ENCODE measurements at regions not wholly inside any gene's neighbourhood (a gene's known extent, or its start where the extent isn't known, plus 50 kb on each side); places are given as distances from the start of the nearest gene placed in this dataset.

DNA sequence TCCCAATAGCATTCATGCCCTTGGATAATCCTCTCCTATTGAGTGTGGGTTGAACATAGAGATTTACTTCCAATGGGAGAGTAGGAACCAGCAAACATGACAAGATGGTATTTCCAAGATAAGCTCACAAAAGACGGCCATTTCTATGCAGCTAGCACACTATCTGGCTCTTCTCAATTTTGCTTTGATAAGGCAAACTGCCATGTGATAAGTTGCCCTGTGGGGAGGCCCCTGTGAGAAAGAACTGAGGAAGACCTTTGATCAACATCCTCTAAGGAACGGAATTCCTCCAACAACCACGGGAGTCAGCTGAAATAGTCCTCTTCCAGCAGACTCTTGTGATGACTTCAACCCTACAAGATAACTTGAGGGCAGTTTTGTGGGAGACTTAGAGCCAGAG, 211.9 kb upstream of the TRPM3 start:
- intact Hi-C loops (cut with DNase I; ENCODE audit: low total_unique reads), result no loop called here
- Histone ChIP-seq H3K4me3 (no peak overlapping the region), H3K4me1 (no peaks in the 10 kb centered on the region), H3K9me3 (peaks cover 0 to 12% (median 4%) of the 10 kb centered on the region in 8 donors), H3K27ac (no peak overlapping the region), H3K36me3 (no peaks in the 10 kb centered on the region), H3K27me3 (replicated peaks in 1 of 7) (peaks cover 0 to 5% (median 0%) of the 10 kb centered on the region in 7 donors)
- DNase-seq, result no peak
- TF ChIP-seq, protein P1, sequence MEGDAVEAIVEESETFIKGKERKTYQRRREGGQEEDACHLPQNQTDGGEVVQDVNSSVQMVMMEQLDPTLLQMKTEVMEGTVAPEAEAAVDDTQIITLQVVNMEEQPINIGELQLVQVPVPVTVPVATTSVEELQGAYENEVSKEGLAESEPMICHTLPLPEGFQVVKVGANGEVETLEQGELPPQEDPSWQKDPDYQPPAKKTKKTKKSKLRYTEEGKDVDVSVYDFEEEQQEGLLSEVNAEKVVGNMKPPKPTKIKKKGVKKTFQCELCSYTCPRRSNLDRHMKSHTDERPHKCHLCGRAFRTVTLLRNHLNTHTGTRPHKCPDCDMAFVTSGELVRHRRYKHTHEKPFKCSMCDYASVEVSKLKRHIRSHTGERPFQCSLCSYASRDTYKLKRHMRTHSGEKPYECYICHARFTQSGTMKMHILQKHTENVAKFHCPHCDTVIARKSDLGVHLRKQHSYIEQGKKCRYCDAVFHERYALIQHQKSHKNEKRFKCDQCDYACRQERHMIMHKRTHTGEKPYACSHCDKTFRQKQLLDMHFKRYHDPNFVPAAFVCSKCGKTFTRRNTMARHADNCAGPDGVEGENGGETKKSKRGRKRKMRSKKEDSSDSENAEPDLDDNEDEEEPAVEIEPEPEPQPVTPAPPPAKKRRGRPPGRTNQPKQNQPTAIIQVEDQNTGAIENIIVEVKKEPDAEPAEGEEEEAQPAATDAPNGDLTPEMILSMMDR (IDR thresholded peaks at IDR 0.05 in 8 of 11, conservative IDR thresholded peaks at IDR 0.05 in 3 of 11), result no peak
- 67 to 71% (median 70%) methylated on average over 3 of the region's 3 CpGs for WGBS, 5 donors

DNA sequence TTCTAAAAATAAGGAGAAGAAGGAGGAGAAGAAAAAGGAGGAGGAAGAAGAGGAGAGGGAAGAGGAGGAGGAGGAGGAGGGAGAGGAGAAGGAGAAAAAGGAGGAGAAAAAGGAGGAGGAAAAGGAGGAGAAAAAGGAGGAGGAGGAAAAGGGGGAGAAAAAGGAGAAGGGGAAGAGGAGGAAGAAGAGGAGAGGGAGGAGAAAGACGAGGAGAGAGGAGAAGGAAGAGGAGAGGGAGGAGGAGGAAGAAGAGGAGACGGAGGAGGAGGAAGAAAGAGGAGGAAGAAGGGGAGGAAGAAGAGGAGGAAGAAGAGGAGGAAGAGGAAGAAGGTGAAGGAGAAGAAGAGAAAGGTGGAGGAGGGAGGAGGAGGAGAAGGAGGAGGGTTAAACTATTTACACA, 210.2 kb upstream of the TRPM3 start:
- Histone ChIP-seq H3K36me3 (no peaks in the 10 kb centered on the region), H3K27me3 (replicated peaks in 1 of 7) (peaks cover 0 to 5% (median 0%) of the 10 kb centered on the region in 7 donors), H3K27ac (no peak overlapping the region), H3K9me3 (peaks cover 0 to under 1% (median 0%) of the 10 kb centered on the region in 8 donors), H3K4me1 (no peaks in the 10 kb centered on the region), H3K4me3 (no peak overlapping the region)
- WGBS, 5 donors, result 53 to 83% (median 58%) methylated on average over 2 of the region's 2 CpGs
- DNase-seq, result no peak
- intact Hi-C loops (cut with DNase I; ENCODE audit: low total_unique reads), result no loop called here
- TF ChIP-seq POLR2A (IDR thresholded peaks at IDR 0.05) (no peak), POLR2AphosphoS5 (IDR thresholded peaks at IDR 0.05) (no peak)
- TF ChIP-seq, protein P1 (IDR thresholded peaks at IDR 0.05 in 8 of 11, conservative IDR thresholded peaks at IDR 0.05 in 3 of 11), result no peak

DNA sequence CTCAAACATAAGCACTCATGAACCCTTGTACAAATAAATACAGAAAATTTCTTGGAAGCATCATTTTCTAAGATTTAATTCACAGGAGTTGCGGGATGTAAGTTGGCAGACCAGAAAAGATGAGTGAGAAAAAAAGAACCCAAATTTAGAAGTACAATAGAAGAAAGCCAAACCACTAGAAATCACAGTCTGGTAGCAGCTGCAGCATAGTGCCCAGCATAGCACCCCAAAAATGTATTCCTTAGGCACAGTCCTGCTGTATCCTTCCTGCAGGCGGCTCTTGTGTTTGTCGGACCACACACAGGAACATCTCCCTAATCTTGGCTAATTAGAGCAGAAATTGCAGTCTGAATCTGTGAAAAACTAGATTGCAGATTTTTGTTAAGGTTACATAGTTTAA, 208.5 kb upstream of the TRPM3 start:
- 82 to 93% (median 86%) methylated on average over 3 of the region's 3 CpGs for WGBS, 5 donors
- Histone ChIP-seq H3K27ac (no peak overlapping the region), H3K4me3 (no peak overlapping the region), H3K36me3 (no peaks in the 10 kb centered on the region), H3K9me3 (no peaks in the 10 kb centered on the region), H3K27me3 (replicated peaks in 1 of 7) (peaks cover 0 to 5% (median 0%) of the 10 kb centered on the region in 7 donors), H3K4me1 (no peaks in the 10 kb centered on the region)
- intact Hi-C loops (cut with DNase I; ENCODE audit: low total_unique reads), result no loop called here
- DNase-seq, result no peak
- TF ChIP-seq POLR2AphosphoS5 (IDR thresholded peaks at IDR 0.05) (no peak), POLR2A (IDR thresholded peaks at IDR 0.05) (no peak)
- TF ChIP-seq, protein P1 (IDR thresholded peaks at IDR 0.05 in 8 of 11, conservative IDR thresholded peaks at IDR 0.05 in 3 of 11), result no peak

DNA sequence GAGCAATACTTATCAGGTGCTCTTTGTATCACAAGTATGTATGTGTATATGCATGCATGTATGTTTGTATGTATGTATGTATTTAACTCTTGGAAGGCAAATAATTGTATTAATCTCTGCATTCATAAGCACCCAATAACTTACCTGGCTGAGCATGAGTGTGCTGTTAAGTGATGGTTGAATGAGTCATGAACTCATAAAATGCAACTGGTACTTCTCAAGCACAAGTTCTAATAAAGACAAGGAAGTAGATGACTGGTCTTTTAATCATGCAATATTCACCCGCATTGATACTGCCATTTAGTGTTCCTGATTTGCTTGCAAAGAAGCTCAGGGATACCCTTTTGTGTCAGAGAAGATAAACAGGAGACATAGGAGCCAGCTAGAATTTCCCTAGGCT, 204.9 kb upstream of the TRPM3 start:
- Histone ChIP-seq H3K4me3 (no peak overlapping the region), H3K4me1 (no peaks in the 10 kb centered on the region), H3K27me3 (replicated peaks in 1 of 7) (peaks cover 0 to 4% (median 0%) of the 10 kb centered on the region in 7 donors), H3K27ac (no peak overlapping the region), H3K36me3 (no peaks in the 10 kb centered on the region), H3K9me3 (no peaks in the 10 kb centered on the region)
- intact Hi-C loops (cut with DNase I; ENCODE audit: low total_unique reads), result no loop called here
- DNase-seq, result no peak
- no peak for TF ChIP-seq POLR2AphosphoS5 (IDR thresholded peaks at IDR 0.05)
- TF ChIP-seq POLR2A (IDR thresholded peaks at IDR 0.05), result no peak
- TF ChIP-seq, protein P1 (IDR thresholded peaks at IDR 0.05 in 8 of 11, conservative IDR thresholded peaks at IDR 0.05 in 3 of 11), result no peak
- WGBS, 5 donors, result 88 to 100% (median 93%) methylated on average over 1 of the region's 1 CpG
